ENCODE measurements at regions not wholly inside any gene's neighbourhood (a gene's known extent, or its start where the extent isn't known, plus 50 kb on each side); places are given as distances from the start of the nearest gene placed in this dataset.

DNA sequence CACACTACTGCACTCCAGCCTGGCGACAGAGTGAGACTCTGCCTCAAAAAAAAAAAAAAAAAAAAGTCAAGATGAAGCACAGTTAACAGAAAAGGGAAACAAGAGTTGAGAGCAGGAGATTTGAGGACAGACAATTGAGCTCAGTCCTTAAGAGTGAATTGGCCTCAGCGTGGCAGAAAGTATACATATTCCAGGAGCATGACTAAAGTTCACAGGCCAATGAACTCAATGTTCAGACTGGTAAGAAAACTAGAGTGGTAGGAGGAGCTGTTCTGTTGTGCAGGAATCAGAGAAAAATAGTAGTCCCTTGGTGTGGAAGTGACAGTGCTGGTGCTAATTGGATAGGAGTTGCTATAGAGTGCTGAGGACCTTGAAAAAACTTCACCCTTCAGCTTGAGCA lies 60.0 kb downstream of the NRN1 start:
- TF ChIP-seq, protein P1, sequence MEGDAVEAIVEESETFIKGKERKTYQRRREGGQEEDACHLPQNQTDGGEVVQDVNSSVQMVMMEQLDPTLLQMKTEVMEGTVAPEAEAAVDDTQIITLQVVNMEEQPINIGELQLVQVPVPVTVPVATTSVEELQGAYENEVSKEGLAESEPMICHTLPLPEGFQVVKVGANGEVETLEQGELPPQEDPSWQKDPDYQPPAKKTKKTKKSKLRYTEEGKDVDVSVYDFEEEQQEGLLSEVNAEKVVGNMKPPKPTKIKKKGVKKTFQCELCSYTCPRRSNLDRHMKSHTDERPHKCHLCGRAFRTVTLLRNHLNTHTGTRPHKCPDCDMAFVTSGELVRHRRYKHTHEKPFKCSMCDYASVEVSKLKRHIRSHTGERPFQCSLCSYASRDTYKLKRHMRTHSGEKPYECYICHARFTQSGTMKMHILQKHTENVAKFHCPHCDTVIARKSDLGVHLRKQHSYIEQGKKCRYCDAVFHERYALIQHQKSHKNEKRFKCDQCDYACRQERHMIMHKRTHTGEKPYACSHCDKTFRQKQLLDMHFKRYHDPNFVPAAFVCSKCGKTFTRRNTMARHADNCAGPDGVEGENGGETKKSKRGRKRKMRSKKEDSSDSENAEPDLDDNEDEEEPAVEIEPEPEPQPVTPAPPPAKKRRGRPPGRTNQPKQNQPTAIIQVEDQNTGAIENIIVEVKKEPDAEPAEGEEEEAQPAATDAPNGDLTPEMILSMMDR (IDR thresholded peaks at IDR 0.05) = no peak
- no peak for TF ChIP-seq POLR2A (IDR thresholded peaks at IDR 0.05)

All from body of pancreas (tissue), 4 donors.